AG04449 (cell line): ENCODE measurements at regions not wholly inside any gene's neighbourhood (a gene's known extent, or its start where the extent isn't known, plus 50 kb on each side); places are given as distances from the start of the nearest gene placed in this dataset.

ENCODE experiments used
- CTCF ChIA-PET: fragments of 350-600 bp; formaldehyde crosslinking; extraction: SDS; loops from one replicate; lab custom pipeline; 2021; ENCODE audit warnings: antibody characterized with exemption; lab: Yijun Ruan, JAX
- POLR2A ChIA-PET: fragments of 400-600, 350-600 bp; formaldehyde crosslinking; extraction: SDS; loops from one replicate; lab custom pipeline; 2020; ENCODE audit warnings: antibody characterized with exemption, inconsistent platforms; lab: Yijun Ruan, JAX
- DNase-seq: peaks from one replicate; pipeline ENCODE4 v3.0.0-alpha.2; 2010; ENCODE audit warnings: low read depth, low spot score
- H3K4me3 ChIP-seq: 2 replicates; pipeline ENCODE4 v1.5.1; 2011; ENCODE audit warnings: low read depth, mild to moderate bottlenecking, control low read depth, low read length
- TF ChIP-seq, protein P1 (sequence below): IDR thresholded peaks from one replicate; pipeline ENCODE4 v1.5.1; 2011; ENCODE audit warnings: mild to moderate bottlenecking, moderate library complexity, low read length, control low read depth, inconsistent platforms; ENCODE audit not compliant: insufficient read depth; ENCODE audit errors: missing control alignments

GRCh38 chr1:201661823-201662359 is 123.0 kb downstream of the NAV1 start:
- H3K4me3 ChIP-seq, result no peak overlapping the region
- TF ChIP-seq, protein P1, sequence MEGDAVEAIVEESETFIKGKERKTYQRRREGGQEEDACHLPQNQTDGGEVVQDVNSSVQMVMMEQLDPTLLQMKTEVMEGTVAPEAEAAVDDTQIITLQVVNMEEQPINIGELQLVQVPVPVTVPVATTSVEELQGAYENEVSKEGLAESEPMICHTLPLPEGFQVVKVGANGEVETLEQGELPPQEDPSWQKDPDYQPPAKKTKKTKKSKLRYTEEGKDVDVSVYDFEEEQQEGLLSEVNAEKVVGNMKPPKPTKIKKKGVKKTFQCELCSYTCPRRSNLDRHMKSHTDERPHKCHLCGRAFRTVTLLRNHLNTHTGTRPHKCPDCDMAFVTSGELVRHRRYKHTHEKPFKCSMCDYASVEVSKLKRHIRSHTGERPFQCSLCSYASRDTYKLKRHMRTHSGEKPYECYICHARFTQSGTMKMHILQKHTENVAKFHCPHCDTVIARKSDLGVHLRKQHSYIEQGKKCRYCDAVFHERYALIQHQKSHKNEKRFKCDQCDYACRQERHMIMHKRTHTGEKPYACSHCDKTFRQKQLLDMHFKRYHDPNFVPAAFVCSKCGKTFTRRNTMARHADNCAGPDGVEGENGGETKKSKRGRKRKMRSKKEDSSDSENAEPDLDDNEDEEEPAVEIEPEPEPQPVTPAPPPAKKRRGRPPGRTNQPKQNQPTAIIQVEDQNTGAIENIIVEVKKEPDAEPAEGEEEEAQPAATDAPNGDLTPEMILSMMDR, result no peak
- ChIA-PET CTCF (interaction anchor here (1.0 to 1.5 kb wide), 4 partner anchors 11 to 100 kb away, joined by 3 to 5 read pairs (median 4); no protein-coding TSS in a partner anchor), POLR2A (no interaction called here)
- no peak for DNase-seq

DNA sequence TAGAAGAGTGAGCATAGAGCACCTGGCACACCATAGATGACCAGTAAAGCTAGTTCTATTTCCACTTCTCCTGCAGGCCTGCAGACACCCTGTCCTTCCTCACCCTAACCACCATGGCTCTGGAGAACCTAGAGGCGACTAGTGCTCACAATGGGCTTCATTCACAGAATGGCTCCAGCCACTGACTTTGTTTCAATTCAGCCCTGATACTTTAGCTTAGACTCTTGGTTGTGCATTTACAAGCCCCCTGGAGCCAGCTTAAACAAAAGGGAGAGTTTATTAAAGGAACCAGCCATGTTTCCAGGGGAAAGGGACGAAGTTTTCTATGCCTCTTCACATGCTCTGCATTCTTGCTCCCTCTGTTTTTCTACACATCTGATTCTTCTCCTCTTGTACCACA is 123.7 kb downstream of the NAV1 start:
- CTCF ChIA-PET, result interaction anchor here (1.2 kb wide), 1 partner anchor 11 kb away, joined by 4 read pairs; no protein-coding TSS in a partner anchor
- POLR2A ChIA-PET, result no interaction called here
- TF ChIP-seq, protein P1, result no peak
- DNase-seq, result no peak
- no peak overlapping the region for H3K4me3 ChIP-seq

- CTCF ChIA-PET, result interaction anchor here (0.6 to 3.3 kb wide), 8 partner anchors 8 to 221 kb away, joined by 3 to 14 read pairs (median 4); no protein-coding TSS in a partner anchor
- no peak overlapping the region for H3K4me3 ChIP-seq
- no peak for DNase-seq
- POLR2A ChIA-PET, result interaction anchor here (0.5 kb wide), 1 partner anchor 11 kb away, joined by 3 read pairs; no protein-coding TSS in a partner anchor
- TF ChIP-seq, protein P1, result no peak
Measured at GRCh38 chr1:201663491-201664113, 124.7 kb downstream of the NAV1 start.

- ChIA-PET CTCF (interaction anchor here (1.1 to 3.3 kb wide), 3 partner anchors 15 to 105 kb away, joined by 4 to 14 read pairs (median 8); no protein-coding TSS in a partner anchor), POLR2A (no interaction called here)
- TF ChIP-seq, protein P1, result no peak
- no peak for DNase-seq
- no peak overlapping the region for H3K4me3 ChIP-seq
Measured at GRCh38 chr1:201665036-201665435, 126.1 kb downstream of the NAV1 start.

DNA sequence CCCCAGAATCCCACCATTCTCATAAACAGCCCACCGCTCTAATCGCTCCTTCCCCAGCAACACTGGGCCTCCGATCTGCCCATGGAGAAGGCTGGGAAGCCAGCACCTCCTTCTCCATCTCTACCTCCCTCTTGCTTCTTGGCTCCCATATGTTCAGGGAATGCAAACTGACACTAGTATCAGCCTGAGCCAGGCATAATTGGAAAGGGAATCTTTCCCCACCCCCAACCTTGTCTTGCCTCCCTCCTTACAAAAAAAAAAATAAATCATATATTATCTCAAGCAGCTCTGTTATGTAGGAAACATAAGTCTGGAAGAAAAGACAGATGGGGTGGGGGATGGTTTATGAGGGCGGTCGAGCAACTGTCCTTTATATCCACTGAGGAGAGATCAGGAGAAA is 127.2 kb downstream of the NAV1 start:
- no peak for DNase-seq
- POLR2A ChIA-PET, result no interaction called here
- H3K4me3 ChIP-seq, result no peak overlapping the region
- TF ChIP-seq, protein P1, result no peak
- CTCF ChIA-PET, result interaction anchor here (1.1 to 3.3 kb wide), 3 partner anchors 16 to 127 kb away, joined by 4 to 14 read pairs (median 4); no protein-coding TSS in a partner anchor

DNA sequence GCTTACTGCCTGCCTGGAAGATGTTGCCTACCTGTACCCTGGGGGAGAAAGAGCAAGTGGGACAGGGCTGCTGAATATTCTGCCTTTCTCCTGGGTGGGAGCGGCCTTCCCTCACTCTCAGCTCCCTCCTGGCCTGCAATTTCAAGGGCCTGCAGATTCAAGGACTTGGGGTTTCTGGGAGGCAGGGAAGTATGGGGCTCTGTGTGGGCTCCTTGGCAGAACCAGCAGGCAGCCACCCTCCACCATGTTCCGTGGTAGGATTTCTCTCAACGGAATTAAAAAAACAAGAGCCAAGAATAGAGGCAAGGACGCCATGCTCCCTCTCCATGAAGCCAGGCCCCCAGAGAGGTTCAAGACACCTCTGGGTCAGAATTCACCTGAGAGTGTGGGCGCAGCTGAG is 127.7 kb downstream of the NAV1 start:
- TF ChIP-seq, protein P1, result no peak
- H3K4me3 ChIP-seq, result no peak overlapping the region
- no peak for DNase-seq
- ChIA-PET POLR2A (no interaction called here), CTCF (interaction anchor here (1.1 to 2.5 kb wide), 3 partner anchors 9 to 126 kb away, joined by 3 to 12 read pairs (median 4); no protein-coding TSS in a partner anchor)
